HepG2 (cell line): ENCODE measurements at regions not wholly inside any gene's neighbourhood (a gene's known extent, or its start where the extent isn't known, plus 50 kb on each side); places are given as distances from the start of the nearest gene placed in this dataset.

Experiments
- ATAC-seq: fragments of 200-7000 bp; cut with Tn5 transposase; 3 replicates; pipeline ENCODE4 v1.9.1; 2020; ENCODE audit warnings: mild to moderate bottlenecking, moderate library complexity
- BruUV-seq: library from RNA; stranded (reverse); fragments of 400-500 nt; replicated peaks from 2 replicates; lab custom pipeline; 2021; lab: Mats Ljungman, UMichigan
- CTCF ChIA-PET: fragments of 300-600 bp; formaldehyde crosslinking; extraction: SDS; loops from one replicate; lab custom pipeline; 2021; ENCODE audit warnings: low total read pairs, inconsistent platforms, low intra/inter-chr PET ratio; lab: Yijun Ruan, JAX
- POLR2A ChIA-PET: fragments of 350-600 bp; sonication (Branson Sonifier 250); formaldehyde crosslinking; loops from one replicate; lab custom pipeline; 2020; ENCODE audit warnings: antibody characterized with exemption, inconsistent platforms; lab: Yijun Ruan, JAX
- DNase-seq: peaks from one replicate; pipeline ENCODE4 v3.0.0-alpha.2; 2015; ENCODE audit warnings: low spot score
- FAIRE-seq: peaks from 3 replicates; lab custom pipeline; 2011; peaks lifted over from hg19 to GRCh38; lab: Jason Lieb, UNC
- H2AFZ ChIP-seq: one replicate; pipeline ENCODE4 v1.6.1; 2011; ENCODE audit warnings: low read length, inconsistent platforms
- H3K27ac ChIP-seq: fragments of 300-600 bp; 3 replicates; pipeline ENCODE4 v1.8.0; 2011; ENCODE audit warnings: mixed run types, mild to moderate bottlenecking, mixed read lengths, low read length, inconsistent platforms; ENCODE audit not compliant: insufficient read depth; ENCODE audit errors: extremely low read length
- H3K27me3 ChIP-seq, 2 experiments: fragments of 200-600 bp in 1 of 2; 2 replicates in 1 of 2; 3 replicates in 1 of 2; pipeline versions ENCODE4 v1.6.0 to v1.8.0; 2011; ENCODE audit warnings: low read length in 2 of 2, mild to moderate bottlenecking in 2 of 2, moderate library complexity in 2 of 2, inconsistent platforms in 1 of 2; ENCODE audit not compliant: insufficient read depth in 2 of 2, control insufficient read depth in 1 of 2
- H3K36me3 ChIP-seq, 2 experiments: fragments of 200-600 bp in 1 of 2; replicated peaks in 1 of 2; 2 replicates in 1 of 2; 3 replicates in 1 of 2; pipeline versions ENCODE4 v1.5.1 to v1.8.0; 2011; ENCODE audit warnings: low read length in 2 of 2, inconsistent platforms in 1 of 2; ENCODE audit not compliant: insufficient read depth in 2 of 2, control insufficient read depth in 1 of 2
- H3K4me1 ChIP-seq: 2 replicates; pipeline ENCODE4 v1.5.1; 2012; ENCODE audit warnings: low read length, inconsistent platforms; ENCODE audit not compliant: insufficient read depth
- H3K4me2 ChIP-seq: 2 replicates; pipeline ENCODE4 v1.6.0; 2011; ENCODE audit warnings: low read depth, low read length, inconsistent platforms
- H3K4me3 ChIP-seq, 3 experiments: fragments of 200-600 bp in 1 of 3; sonication (generic), shearing (Covaris generic) in 1 of 3; replicated peaks in 1 of 3; 2 replicates each; pipeline ENCODE4 v1.5.1; 2011 to 2016; ENCODE audit warnings: low read length in 3 of 3, inconsistent platforms in 2 of 3, low read depth in 2 of 3, mild to moderate bottlenecking in 2 of 3, control low read depth in 1 of 3, mixed read lengths in 1 of 3; ENCODE audit not compliant: insufficient read depth in 1 of 3
- H3K79me2 ChIP-seq: one replicate; pipeline ENCODE4 v1.6.1; 2011; ENCODE audit warnings: low read length, inconsistent platforms; ENCODE audit not compliant: insufficient read depth
- H3K9ac ChIP-seq: 2 replicates; pipeline ENCODE4 v1.6.0; 2011; ENCODE audit warnings: mild to moderate bottlenecking, low read depth, low read length, inconsistent platforms; ENCODE audit not compliant: insufficient read depth
- H3K9me3 ChIP-seq: 2 replicates; pipeline ENCODE4 v1.5.1; 2012; ENCODE audit warnings: mild to moderate bottlenecking, low read length
- H4K20me1 ChIP-seq: 2 replicates; pipeline ENCODE4 v1.6.0; 2011; ENCODE audit warnings: inconsistent platforms, mild to moderate bottlenecking, low read length, moderate library complexity; ENCODE audit not compliant: insufficient read depth
- CBX2 ChIP-seq, 2 experiments: fragments of 200-600 bp in 1 of 2; sonication (generic); formaldehyde crosslinking in 1 of 2; IDR thresholded peaks; 2 replicates each; pipeline versions ENCODE4 v1.7.0 to v1.8.1; 2018 to 2022; ENCODE audit warnings: low read depth in 2 of 2, low read length in 1 of 2, mild to moderate bottlenecking in 1 of 2, missing genetic modification reagents in 1 of 2
- HMGA1 ChIP-seq: sonication (generic); formaldehyde crosslinking; conservative IDR thresholded peaks from 2 replicates; pipeline ENCODE4 v1.4.0; 2020; ENCODE audit warnings: missing genetic modification reagents
- MED13 ChIP-seq: sonication (generic); formaldehyde crosslinking; IDR thresholded peaks from 2 replicates; pipeline ENCODE4 v1.5.0; 2020; ENCODE audit warnings: missing genetic modification reagents
- TAF1 ChIP-seq: sonication (generic); formaldehyde crosslinking; IDR thresholded peaks from 2 replicates; pipeline ENCODE4 v1.4.0; 2020; ENCODE audit warnings: missing genetic modification reagents
- ZNF263 ChIP-seq: sonication (generic); formaldehyde crosslinking; IDR thresholded peaks from 2 replicates; pipeline ENCODE4 v1.4.0; 2020; ENCODE audit warnings: missing genetic modification reagents
- WGBS: methylation state at CpG from one replicate; pipeline ENCODE4 v1.1.6; 2017; ENCODE audit warnings: low lambda C conversion rate; 5-methylcytosine and 5-hydroxymethylcytosine counted together
- in situ Hi-C: cut with HindIII; loops from 2 replicates; pipeline ENCODE4 v1.10.0; 2017; ENCODE audit warnings: low pct_unique_long_range_greater_than_20kb; ENCODE audit not compliant: extremely low pct_ligation_motif_present
- intact Hi-C: fragments of 100-400 bp; cut with micrococcal nuclease; formaldehyde crosslinking; loops from one replicate; pipeline ENCODE4 v1.10.0; 2022; ENCODE audit not compliant: unreplicated experiment
- TF ChIP-seq, protein P1 (sequence below): sonication (generic); formaldehyde crosslinking; IDR thresholded peaks from 2 replicates; pipeline ENCODE4 v1.4.0; 2020; ENCODE audit warnings: missing genetic modification reagents, borderline replicate concordance
- TF ChIP-seq, protein P2 (sequence below), 2 experiments: fragments of 450-650 bp in 1 of 2; sonication (generic) in 1 of 2; formaldehyde crosslinking in 1 of 2; IDR thresholded peaks; 2 replicates each; pipeline versions ENCODE4 v1.6.1 to v1.8.0; 2016 to 2022; ENCODE audit warnings: antibody characterized with exemption in 1 of 2, mild to moderate bottlenecking in 1 of 2, missing genetic modification reagents in 1 of 2
- TF ChIP-seq, protein P3 (sequence below): sonication (generic); formaldehyde crosslinking; IDR thresholded peaks from 2 replicates; pipeline ENCODE4 v1.5.0; 2020; ENCODE audit warnings: mild to moderate bottlenecking, missing genetic modification reagents

DNA sequence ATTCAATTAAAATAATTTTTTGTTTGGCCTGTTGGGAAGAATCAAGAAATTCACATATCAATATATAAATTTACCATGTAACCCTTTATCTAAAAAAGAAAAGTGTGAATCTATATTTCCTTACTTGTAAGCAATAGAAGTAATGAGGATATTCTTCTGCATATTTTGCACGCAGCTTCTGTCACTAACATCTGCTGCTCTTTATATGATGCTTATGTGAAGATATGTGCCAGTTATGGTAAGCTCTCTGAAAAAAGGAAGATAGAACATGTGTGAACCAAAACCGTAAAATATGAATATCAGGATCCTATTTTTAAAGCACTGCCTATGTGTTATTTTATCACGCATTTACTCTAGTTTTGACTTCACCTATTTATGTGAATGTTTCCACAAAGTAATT is 96.4 kb upstream of the ATP11B start:
- Histone ChIP-seq H3K4me2 (no peak overlapping the region), H3K9me3 (no peaks in the 10 kb centered on the region), H3K4me3 (no peak overlapping the region), H3K27ac (no peak overlapping the region), H3K27me3 (no peaks in the 10 kb centered on the region), H4K20me1 (no peaks in the 10 kb centered on the region), H3K79me2 (no peaks in the 10 kb centered on the region), H2AFZ (no peak overlapping the region), H3K9ac (no peak overlapping the region), H3K36me3 (no peaks in the 10 kb centered on the region), H3K4me1 (no peaks in the 10 kb centered on the region)
- CTCF ChIA-PET = no interaction called here
- in situ Hi-C loops (no loop called here), intact Hi-C loops (no loop called here)
- no peak for DNase-seq
- BruUV-seq = no TSS peak
- POLR2A ChIA-PET = no interaction called here
- 64% methylated on average over 3 of the region's 3 CpGs for WGBS
- no peak for FAIRE-seq
- ATAC-seq = no peak
- TF ChIP-seq ZNF263 (CRISPR knock-in tag) (no peak), HMGA1 (CRISPR knock-in tag) (no peak), TAF1 (CRISPR knock-in tag) (no peak), MED13 (CRISPR knock-in tag) (no peak), CBX2 (IDR thresholded peaks at IDR 0.05; ENCODE audit: low read depth, low read length) (no peak), CBX2 (CRISPR knock-in tag; IDR thresholded peaks at IDR 0.05; ENCODE audit: low read depth) (no peak)
- TF ChIP-seq, protein P1, sequence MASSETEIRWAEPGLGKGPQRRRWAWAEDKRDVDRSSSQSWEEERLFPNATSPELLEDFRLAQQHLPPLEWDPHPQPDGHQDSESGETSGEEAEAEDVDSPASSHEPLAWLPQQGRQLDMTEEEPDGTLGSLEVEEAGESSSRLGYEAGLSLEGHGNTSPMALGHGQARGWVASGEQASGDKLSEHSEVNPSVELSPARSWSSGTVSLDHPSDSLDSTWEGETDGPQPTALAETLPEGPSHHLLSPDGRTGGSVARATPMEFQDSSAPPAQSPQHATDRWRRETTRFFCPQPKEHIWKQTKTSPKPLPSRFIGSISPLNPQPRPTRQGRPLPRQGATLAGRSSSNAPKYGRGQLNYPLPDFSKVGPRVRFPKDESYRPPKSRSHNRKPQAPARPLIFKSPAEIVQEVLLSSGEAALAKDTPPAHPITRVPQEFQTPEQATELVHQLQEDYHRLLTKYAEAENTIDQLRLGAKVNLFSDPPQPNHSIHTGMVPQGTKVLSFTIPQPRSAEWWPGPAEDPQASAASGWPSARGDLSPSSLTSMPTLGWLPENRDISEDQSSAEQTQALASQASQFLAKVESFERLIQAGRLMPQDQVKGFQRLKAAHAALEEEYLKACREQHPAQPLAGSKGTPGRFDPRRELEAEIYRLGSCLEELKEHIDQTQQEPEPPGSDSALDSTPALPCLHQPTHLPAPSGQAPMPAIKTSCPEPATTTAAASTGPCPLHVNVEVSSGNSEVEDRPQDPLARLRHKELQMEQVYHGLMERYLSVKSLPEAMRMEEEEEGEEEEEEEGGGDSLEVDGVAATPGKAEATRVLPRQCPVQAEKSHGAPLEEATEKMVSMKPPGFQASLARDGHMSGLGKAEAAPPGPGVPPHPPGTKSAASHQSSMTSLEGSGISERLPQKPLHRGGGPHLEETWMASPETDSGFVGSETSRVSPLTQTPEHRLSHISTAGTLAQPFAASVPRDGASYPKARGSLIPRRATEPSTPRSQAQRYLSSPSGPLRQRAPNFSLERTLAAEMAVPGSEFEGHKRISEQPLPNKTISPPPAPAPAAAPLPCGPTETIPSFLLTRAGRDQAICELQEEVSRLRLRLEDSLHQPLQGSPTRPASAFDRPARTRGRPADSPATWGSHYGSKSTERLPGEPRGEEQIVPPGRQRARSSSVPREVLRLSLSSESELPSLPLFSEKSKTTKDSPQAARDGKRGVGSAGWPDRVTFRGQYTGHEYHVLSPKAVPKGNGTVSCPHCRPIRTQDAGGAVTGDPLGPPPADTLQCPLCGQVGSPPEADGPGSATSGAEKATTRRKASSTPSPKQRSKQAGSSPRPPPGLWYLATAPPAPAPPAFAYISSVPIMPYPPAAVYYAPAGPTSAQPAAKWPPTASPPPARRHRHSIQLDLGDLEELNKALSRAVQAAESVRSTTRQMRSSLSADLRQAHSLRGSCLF (CRISPR knock-in tag) = no peak
- TF ChIP-seq, protein P2, sequence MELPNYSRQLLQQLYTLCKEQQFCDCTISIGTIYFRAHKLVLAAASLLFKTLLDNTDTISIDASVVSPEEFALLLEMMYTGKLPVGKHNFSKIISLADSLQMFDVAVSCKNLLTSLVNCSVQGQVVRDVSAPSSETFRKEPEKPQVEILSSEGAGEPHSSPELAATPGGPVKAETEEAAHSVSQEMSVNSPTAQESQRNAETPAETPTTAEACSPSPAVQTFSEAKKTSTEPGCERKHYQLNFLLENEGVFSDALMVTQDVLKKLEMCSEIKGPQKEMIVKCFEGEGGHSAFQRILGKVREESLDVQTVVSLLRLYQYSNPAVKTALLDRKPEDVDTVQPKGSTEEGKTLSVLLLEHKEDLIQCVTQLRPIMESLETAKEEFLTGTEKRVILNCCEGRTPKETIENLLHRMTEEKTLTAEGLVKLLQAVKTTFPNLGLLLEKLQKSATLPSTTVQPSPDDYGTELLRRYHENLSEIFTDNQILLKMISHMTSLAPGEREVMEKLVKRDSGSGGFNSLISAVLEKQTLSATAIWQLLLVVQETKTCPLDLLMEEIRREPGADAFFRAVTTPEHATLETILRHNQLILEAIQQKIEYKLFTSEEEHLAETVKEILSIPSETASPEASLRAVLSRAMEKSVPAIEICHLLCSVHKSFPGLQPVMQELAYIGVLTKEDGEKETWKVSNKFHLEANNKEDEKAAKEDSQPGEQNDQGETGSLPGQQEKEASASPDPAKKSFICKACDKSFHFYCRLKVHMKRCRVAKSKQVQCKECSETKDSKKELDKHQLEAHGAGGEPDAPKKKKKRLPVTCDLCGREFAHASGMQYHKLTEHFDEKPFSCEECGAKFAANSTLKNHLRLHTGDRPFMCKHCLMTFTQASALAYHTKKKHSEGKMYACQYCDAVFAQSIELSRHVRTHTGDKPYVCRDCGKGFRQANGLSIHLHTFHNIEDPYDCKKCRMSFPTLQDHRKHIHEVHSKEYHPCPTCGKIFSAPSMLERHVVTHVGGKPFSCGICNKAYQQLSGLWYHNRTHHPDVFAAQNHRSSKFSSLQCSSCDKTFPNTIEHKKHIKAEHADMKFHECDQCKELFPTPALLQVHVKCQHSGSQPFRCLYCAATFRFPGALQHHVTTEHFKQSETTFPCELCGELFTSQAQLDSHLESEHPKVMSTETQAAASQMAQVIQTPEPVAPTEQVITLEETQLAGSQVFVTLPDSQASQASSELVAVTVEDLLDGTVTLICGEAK (IDR thresholded peaks at IDR 0.05) = no peak
- TF ChIP-seq, protein P2 (CRISPR knock-in tag; IDR thresholded peaks at IDR 0.05) = no peak
- TF ChIP-seq, protein P3, sequence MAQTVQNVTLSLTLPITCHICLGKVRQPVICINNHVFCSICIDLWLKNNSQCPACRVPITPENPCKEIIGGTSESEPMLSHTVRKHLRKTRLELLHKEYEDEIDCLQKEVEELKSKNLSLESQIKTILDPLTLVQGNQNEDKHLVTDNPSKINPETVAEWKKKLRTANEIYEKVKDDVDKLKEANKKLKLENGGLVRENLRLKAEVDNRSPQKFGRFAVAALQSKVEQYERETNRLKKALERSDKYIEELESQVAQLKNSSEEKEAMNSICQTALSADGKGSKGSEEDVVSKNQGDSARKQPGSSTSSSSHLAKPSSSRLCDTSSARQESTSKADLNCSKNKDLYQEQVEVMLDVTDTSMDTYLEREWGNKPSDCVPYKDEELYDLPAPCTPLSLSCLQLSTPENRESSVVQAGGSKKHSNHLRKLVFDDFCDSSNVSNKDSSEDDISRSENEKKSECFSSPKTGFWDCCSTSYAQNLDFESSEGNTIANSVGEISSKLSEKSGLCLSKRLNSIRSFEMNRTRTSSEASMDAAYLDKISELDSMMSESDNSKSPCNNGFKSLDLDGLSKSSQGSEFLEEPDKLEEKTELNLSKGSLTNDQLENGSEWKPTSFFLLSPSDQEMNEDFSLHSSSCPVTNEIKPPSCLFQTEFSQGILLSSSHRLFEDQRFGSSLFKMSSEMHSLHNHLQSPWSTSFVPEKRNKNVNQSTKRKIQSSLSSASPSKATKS (CRISPR knock-in tag) = no peak
